PC-3 (cell line): ENCODE measurements at regions not wholly inside any gene's neighbourhood (a gene's known extent, or its start where the extent isn't known, plus 50 kb on each side); places are given as distances from the start of the nearest gene placed in this dataset.

Experiments used
- ATAC-seq: fragments of 200-7000 bp; cut with Tn5 transposase; 2 replicates; pipeline ENCODE4 v1.9.1; 2020; ENCODE audit warnings: mild to moderate bottlenecking, moderate library complexity
- BruUV-seq: library from RNA; stranded (reverse); fragments of 400-500 nt; replicated peaks from 2 replicates; lab custom pipeline; 2021; lab: Mats Ljungman, UMichigan
- CTCF ChIA-PET: fragments of 300-600 bp; sonication (Branson Sonifier 250); formaldehyde crosslinking; loops from one replicate; lab custom pipeline; 2022; ENCODE audit warnings: antibody characterized with exemption; lab: Charles Lee
- POLR2A ChIA-PET: fragments of 300-600 bp; sonication (Branson Sonifier 250); formaldehyde crosslinking; loops from one replicate; lab custom pipeline; 2022; ENCODE audit warnings: antibody characterized with exemption; ENCODE audit not compliant: unreplicated experiment; lab: Charles Lee
- DNase-seq: peaks from one replicate; pipeline ENCODE4 v3.0.0-alpha.2; 2015
- H2AFZ ChIP-seq: fragments of 300-600 bp; sonication (generic); 2 replicates; pipeline ENCODE4 v1.6.0; 2016; ENCODE audit warnings: antibody characterized with exemption, low read length
- H3F3A ChIP-seq: fragments of 300-600 bp; sonication (generic); one replicate; pipeline ENCODE4 v1.6.0; 2017; ENCODE audit warnings: antibody characterized with exemption, low read length, control low read depth, mild to moderate bottlenecking; ENCODE audit not compliant: unreplicated experiment
- H3K27ac ChIP-seq: fragments of 300-600 bp; sonication (generic); 2 replicates; pipeline ENCODE4 v1.5.1; 2016; ENCODE audit warnings: mild to moderate bottlenecking, low read length
- H3K27me3 ChIP-seq: fragments of 300-600 bp; sonication (generic); 2 replicates; pipeline ENCODE4 v1.6.1; 2016; ENCODE audit warnings: low read length, mixed read lengths
- H3K36me3 ChIP-seq: fragments of 300-600 bp; sonication (generic); 2 replicates; pipeline ENCODE4 v1.6.1; 2016; ENCODE audit warnings: low read depth, mixed run types, low read length, mixed read lengths
- H3K4me1 ChIP-seq: fragments of 300-600 bp; sonication (generic); 2 replicates; pipeline ENCODE4 v1.5.1; 2016; ENCODE audit warnings: low read length; ENCODE audit not compliant: insufficient read depth
- H3K4me2 ChIP-seq: fragments of 300-600 bp; sonication (generic); 2 replicates; pipeline ENCODE4 v1.6.0; 2016; ENCODE audit warnings: low read length
- H3K4me3 ChIP-seq: fragments of 300-600 bp; sonication (generic); 2 replicates; pipeline ENCODE4 v1.5.1; 2016; ENCODE audit warnings: mild to moderate bottlenecking, low read length, mixed read lengths
- H3K79me2 ChIP-seq: fragments of 300-600 bp; sonication (generic); 2 replicates; pipeline ENCODE4 v1.6.1; 2017; ENCODE audit warnings: low read length, mixed read lengths
- H3K9ac ChIP-seq: fragments of 300-600 bp; sonication (generic); 2 replicates; pipeline ENCODE4 v1.6.0; 2016; ENCODE audit warnings: mild to moderate bottlenecking, low read length
- H3K9me2 ChIP-seq: fragments of 300-600 bp; sonication (generic); replicated peaks from 2 replicates; pipeline ENCODE4 v1.6.1; 2016; ENCODE audit warnings: mixed run types, low read length, mixed read lengths
- H3K9me3 ChIP-seq: fragments of 300-600 bp; sonication (generic); 2 replicates; pipeline ENCODE4 v1.6.1; 2016; ENCODE audit warnings: low read length, mixed read lengths
- H4K20me1 ChIP-seq: fragments of 300-600 bp; sonication (generic); 2 replicates; pipeline ENCODE4 v1.6.1; 2016; ENCODE audit warnings: low read length, mixed read lengths
- EZH2 ChIP-seq: fragments of 300-600 bp; sonication (generic); IDR thresholded peaks from one replicate; pipeline ENCODE4 v1.6.1; 2017; ENCODE audit warnings: antibody characterized with exemption, mild to moderate bottlenecking, low read length; ENCODE audit not compliant: unreplicated experiment
- EZH2phosphoT487 ChIP-seq: fragments of 300-600 bp; sonication (generic); IDR thresholded peaks from 2 replicates; pipeline ENCODE4 v1.6.1; 2018; ENCODE audit warnings: mild to moderate bottlenecking, antibody characterized with exemption, low read length, borderline replicate concordance
- intact Hi-C: fragments of 100-400 bp; cut with micrococcal nuclease; formaldehyde crosslinking; loops from 2 replicates; pipeline ENCODE4 v1.9.0; 2023
- TF ChIP-seq, protein P1 (sequence below): fragments of 300-600 bp; sonication (generic); conservative IDR thresholded peaks from 2 replicates; pipeline ENCODE4 v1.5.1; 2017; ENCODE audit warnings: antibody characterized with exemption, low read depth, mild to moderate bottlenecking, low read length

DNA sequence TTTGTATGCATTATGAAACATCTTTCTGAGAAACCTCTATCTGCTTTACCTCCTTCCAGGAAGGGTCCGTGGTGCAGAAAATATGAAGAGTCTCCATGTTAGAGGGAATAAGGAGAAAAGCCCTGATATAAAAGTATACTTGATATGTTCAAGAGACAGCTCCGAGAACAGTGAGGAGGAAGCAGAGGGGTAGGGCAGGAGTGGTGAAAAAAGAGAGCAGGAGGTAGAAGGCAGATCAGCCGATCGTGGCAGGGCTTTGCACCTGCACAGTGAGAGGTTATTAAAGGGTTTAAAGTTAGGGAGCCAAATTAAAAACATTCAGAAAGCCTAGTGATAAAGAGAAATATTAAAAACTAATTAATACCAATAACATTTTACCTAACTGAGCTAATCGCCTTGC lies 419.7 kb downstream of the FAT4 start:
- no peak overlapping the region for H3K4me3 ChIP-seq
- 0 out of 2 replicates have a peak overlapping the region, but pooled peaks have one; percentile 10 for H2AFZ ChIP-seq
- POLR2A ChIA-PET = interaction anchor here (0.6 kb wide), 1 partner anchor 1576 kb away, joined by 4 read pairs; no protein-coding TSS in a partner anchor
- no peaks in the 10 kb centered on the region for H3K79me2 ChIP-seq
- no peak for ATAC-seq
- intact Hi-C loops = no loop called here
- H3F3A ChIP-seq = no peaks in the 10 kb centered on the region
- no peaks in the 10 kb centered on the region for H3K36me3 ChIP-seq
- DNase-seq = no peak
- no peak overlapping the region for H3K27ac ChIP-seq
- H3K27me3 ChIP-seq = no peaks in the 10 kb centered on the region
- peak overlapping the region; percentile 23; the same call in 1 of the 2 replicates for H3K4me2 ChIP-seq
- no peaks in the 10 kb centered on the region for H3K9me2 ChIP-seq
- H3K4me1 ChIP-seq = peaks cover 39% of the 10 kb centered on the region
- TF ChIP-seq EZH2phosphoT487 (no peak), EZH2 (no peak)
- TF ChIP-seq, protein P1, sequence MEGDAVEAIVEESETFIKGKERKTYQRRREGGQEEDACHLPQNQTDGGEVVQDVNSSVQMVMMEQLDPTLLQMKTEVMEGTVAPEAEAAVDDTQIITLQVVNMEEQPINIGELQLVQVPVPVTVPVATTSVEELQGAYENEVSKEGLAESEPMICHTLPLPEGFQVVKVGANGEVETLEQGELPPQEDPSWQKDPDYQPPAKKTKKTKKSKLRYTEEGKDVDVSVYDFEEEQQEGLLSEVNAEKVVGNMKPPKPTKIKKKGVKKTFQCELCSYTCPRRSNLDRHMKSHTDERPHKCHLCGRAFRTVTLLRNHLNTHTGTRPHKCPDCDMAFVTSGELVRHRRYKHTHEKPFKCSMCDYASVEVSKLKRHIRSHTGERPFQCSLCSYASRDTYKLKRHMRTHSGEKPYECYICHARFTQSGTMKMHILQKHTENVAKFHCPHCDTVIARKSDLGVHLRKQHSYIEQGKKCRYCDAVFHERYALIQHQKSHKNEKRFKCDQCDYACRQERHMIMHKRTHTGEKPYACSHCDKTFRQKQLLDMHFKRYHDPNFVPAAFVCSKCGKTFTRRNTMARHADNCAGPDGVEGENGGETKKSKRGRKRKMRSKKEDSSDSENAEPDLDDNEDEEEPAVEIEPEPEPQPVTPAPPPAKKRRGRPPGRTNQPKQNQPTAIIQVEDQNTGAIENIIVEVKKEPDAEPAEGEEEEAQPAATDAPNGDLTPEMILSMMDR = no peak
- H4K20me1 ChIP-seq = no peaks in the 10 kb centered on the region
- H3K9ac ChIP-seq = no peak overlapping the region
- CTCF ChIA-PET = interaction anchor here (0.5 kb wide), 1 partner anchor 422 kb away, joined by 6 read pairs; no protein-coding TSS in a partner anchor
- no TSS peak for BruUV-seq
- no peaks in the 10 kb centered on the region for H3K9me3 ChIP-seq

DNA sequence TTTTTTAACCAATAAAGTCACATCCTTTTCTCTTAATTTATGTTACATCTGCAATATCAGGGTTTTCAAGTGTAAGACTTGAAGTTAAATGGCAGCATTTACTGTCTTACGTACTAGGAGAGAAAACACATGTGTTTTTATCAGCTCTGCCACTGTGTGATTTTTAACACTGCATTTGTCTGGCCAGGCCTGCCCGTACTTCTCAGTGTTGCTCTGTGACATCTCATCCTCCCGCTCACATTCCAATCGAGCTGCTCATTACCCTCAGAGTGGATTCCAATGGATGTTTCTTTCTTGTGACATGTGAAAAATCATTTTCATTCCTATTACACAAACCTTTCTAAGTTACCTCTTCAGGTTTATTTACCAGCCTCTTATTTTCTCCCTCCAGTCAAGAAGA lies 420.3 kb downstream of the FAT4 start:
- Histone ChIP-seq H3K9ac (no peak overlapping the region), H3K36me3 (no peaks in the 10 kb centered on the region), H3K9me3 (no peaks in the 10 kb centered on the region), H4K20me1 (no peaks in the 10 kb centered on the region), H3K4me3 (no peak overlapping the region), H3K4me1 (peaks cover 34% of the 10 kb centered on the region), H3K27ac (no peak overlapping the region), H2AFZ (peak overlapping the region; percentile 53; the same call in 1 of the 2 replicates), H3K9me2 (no peaks in the 10 kb centered on the region), H3F3A (no peaks in the 10 kb centered on the region), H3K27me3 (no peaks in the 10 kb centered on the region), H3K79me2 (no peaks in the 10 kb centered on the region), H3K4me2 (peak overlapping the region; percentile 23)
- intact Hi-C loops = no loop called here
- ChIA-PET POLR2A (interaction anchor here (0.6 kb wide), 1 partner anchor 1577 kb away, joined by 4 read pairs; no protein-coding TSS in a partner anchor), CTCF (interaction anchor here (0.5 kb wide), 1 partner anchor 422 kb away, joined by 6 read pairs; no protein-coding TSS in a partner anchor)
- DNase-seq (peak; percentile 82), ATAC-seq (peak; percentile 96)
- BruUV-seq = no TSS peak
- TF ChIP-seq EZH2phosphoT487 (no peak), EZH2 (no peak)
- TF ChIP-seq, protein P1 = no peak

DNA sequence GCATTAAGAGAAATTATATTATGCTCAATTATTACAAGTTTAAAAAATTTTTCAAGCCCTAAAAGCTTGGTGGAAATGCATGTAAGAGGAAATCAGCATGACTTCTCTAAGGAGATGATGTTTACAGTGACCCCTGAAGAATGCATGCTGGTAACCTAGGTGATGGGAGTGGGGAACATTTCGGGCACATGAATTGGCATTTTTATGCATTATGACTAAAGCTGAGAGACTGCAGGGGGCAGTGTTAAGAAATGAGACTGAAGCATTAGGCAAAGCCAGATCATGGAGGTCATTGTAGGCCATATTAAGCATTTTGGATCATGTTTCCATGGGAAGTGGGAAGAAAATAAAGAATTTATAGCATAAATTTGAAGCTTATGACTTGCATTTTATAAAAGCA lies 421.3 kb downstream of the FAT4 start:
- H4K20me1 ChIP-seq = no peaks in the 10 kb centered on the region
- no peak overlapping the region for H3K4me3 ChIP-seq
- DNase-seq = peak; percentile 44
- intact Hi-C loops = no loop called here
- H3K27ac ChIP-seq = no peak overlapping the region
- BruUV-seq = no TSS peak
- H3K4me1 ChIP-seq = peaks cover 26% of the 10 kb centered on the region; the same call in 1 of the 2 replicates
- no peaks in the 10 kb centered on the region for H3K9me2 ChIP-seq
- H3K79me2 ChIP-seq = no peaks in the 10 kb centered on the region
- no peaks in the 10 kb centered on the region for H3K36me3 ChIP-seq
- H3K9ac ChIP-seq = no peak overlapping the region
- no peak overlapping the region; the same call in 1 of the 2 replicates for H3K4me2 ChIP-seq
- H3K27me3 ChIP-seq = no peaks in the 10 kb centered on the region
- TF ChIP-seq EZH2phosphoT487 = no peak
- TF ChIP-seq, protein P1 = peak; percentile 44
- POLR2A ChIA-PET = no interaction called here
- CTCF ChIA-PET = no interaction called here
- no peaks in the 10 kb centered on the region for H3K9me3 ChIP-seq
- H2AFZ ChIP-seq = no peak overlapping the region
- no peaks in the 10 kb centered on the region for H3F3A ChIP-seq
- ATAC-seq = no peak
